Occipital lobe (tissue), 1 donor: ENCODE measurements at regions not wholly inside any gene's neighbourhood (a gene's known extent, or its start where the extent isn't known, plus 50 kb on each side); places are given as distances from the start of the nearest gene placed in this dataset.

Source experiments
- DNase-seq: peaks from one replicate; lab custom pipeline; 2025; lab: John Stamatoyannopoulos, UW

DNA sequence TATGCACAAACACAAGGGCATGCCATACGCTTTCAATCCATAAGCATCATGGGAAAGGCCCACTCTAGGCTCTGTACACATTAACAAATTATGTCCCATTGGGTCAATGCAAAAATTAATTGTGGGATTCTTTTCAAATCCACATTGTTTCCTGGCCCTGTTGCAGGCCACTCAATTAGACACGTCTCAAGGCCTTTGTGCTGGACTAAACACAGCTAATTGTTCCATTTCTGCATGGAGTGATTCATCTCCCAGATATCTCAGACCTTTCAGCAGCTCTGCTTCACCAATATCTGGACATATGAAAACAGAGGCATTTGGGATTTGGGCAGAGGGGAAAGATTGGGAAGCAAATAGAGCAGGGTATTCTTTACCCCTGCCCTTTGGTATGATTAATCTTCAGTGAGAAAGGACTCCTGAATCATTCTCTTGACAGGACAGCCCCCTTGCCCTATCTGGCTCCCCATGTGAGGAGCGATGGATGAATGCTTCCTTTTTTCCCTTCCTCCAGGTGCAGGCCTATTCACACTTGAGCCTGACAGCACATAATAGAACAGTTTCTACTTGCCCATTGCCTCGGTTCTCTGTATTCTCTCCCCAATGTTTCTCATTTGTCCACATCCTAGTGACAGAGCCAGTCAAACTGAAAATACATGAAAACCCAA lies 547.6 kb downstream of the HAO1 start:
- DNase-seq = no peak

DNA sequence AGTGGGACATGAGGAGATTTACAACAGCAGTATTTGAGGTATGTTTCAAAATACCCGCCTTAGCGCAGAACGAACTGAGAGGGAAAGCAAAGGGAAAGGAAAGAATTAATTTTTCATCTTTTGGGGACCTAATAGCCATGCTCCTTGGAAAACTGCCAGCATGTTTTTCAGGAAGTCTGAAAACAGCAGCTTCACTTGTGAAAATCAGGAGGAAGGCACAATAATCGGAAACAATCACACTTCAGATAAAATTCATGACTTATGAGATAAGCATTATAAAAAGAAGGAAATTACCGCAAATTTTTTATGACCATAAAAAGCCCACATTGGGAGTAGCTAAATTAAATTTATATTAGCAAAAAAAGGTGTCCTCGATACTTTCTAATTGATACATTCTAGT lies 541.1 kb downstream of the HAO1 start:
- no peak for DNase-seq

DNA sequence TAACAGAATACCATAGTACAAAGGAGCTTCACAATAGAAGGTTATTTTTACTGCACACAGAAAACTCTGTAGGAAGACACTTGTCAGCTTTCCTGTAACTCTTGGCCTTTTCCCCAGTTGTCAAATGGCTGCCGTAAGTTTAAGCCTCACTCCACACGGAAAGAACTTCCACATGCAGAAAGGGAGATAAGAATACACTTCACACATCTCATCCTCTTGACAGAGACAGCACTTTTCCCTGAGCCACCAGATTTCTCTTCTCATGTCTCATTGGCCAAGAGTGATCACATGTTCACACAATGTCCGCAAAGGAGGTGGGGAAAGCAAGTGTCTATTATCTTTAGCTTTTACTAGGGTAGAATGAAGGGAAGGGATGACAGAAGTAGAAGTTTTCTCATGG lies 540.7 kb downstream of the HAO1 start:
- no peak for DNase-seq

DNA sequence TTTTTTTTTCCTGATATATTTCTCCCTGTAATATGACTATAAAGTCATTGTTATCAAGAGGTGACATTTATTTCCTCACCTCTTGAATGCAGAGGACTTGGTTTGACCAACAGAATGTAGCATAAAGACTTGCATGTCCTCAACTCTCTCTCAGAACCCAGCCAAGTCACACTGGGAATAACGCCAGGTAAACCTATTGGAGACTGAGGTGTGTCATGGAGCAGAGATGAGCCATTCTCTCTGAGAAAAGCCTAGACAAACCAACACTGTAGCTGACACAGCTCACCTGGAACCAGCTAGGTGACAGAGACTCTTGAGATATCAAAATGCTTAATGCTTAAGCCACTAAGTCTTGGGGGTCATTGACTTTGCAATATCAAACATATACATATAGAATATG lies 533.6 kb downstream of the HAO1 start:
- DNase-seq = no peak

DNA sequence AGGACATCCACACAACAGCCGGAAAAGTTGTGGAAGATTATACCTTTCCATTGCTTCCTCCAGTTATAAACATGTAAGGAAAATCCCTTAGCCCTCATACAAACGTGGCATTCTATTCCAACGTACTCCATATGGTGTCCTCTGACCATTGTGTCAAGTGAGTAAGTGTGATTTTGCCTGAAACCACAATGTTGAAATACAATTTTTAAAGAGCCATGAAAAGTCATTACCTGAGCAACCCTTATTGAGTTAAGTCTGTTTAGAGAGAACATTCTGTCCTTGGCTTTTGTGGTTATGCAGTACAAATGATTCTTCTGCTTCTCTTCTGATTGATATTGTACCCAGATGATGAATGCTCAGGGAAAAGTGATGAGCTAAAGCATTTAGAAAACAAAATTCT lies 530.1 kb downstream of the HAO1 start:
- no peak for DNase-seq

DNA sequence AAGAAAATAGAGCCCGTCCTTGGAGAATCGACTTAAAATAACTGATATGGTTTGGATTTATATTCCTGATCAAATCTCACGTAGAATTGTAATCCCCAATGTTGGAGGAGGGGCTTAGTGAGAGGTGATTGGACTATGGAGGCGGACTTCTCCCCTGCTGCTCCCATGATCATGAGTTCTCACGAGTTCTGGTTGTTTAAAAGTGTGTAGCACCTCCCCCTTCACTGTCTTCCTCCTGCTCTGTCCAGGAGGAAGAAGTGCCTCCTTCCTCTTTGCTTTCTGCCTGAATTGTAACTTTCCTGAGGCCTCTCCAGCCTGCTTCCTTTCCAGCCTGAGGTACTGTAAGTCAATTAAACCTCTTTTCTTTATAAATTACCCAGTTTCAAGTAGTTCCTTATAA lies 529.2 kb downstream of the HAO1 start:
- no peak for DNase-seq

DNA sequence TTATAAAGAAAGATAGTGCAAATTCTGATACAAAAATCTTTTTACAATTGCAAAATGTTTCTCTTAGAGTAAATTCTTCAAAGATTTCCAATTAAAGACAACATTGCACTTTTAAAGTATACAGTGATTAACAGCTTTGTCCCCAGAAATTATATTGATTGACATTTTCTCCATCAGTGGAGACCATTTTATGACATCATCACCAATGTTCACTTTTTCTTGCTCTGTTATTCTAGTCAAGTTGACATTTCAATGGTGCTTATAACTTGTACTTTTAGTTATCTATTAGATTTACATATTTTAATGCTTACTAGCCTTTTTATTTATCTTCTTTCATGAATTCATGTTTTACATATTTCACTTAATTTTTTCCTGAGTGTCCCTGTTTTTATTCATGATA lies 524.8 kb downstream of the HAO1 start:
- no peak for DNase-seq

DNA sequence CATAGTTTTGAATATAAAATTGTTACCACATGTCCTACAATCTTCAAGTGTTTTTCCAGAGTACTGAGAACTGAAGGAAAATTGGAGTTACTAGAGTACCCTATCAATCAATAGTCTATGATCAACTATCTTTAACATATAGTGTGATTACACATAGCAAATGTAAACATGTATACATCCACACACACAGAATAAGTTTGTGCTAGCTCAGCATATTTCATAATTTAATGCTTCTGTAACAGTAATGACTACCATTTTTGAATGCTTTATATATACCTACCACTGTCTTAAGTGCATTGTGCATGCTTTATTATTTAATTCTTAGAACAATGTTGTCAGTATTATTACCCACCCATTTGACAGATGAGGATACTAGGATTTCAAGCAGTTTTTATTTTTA lies 523.9 kb downstream of the HAO1 start:
- no peak for DNase-seq

DNA sequence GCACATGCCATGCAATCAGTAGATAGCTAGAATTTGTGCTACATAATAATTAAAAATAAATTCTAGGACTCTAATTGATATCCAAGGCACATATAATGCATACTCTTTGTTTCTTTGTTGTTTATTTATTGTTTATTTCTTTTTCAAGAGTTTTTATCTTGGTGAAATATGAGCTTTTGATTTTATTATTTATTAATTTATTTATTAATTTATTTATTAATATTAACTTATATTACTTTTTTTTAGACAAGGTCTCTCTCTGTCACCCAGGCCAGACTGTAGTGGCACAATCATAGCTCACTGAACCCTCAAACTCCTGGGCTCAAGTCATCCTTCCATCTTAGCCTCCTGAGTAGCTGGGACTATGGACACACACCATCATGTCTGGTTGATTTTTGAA lies 519.9 kb downstream of the HAO1 start:
- no peak for DNase-seq

DNA sequence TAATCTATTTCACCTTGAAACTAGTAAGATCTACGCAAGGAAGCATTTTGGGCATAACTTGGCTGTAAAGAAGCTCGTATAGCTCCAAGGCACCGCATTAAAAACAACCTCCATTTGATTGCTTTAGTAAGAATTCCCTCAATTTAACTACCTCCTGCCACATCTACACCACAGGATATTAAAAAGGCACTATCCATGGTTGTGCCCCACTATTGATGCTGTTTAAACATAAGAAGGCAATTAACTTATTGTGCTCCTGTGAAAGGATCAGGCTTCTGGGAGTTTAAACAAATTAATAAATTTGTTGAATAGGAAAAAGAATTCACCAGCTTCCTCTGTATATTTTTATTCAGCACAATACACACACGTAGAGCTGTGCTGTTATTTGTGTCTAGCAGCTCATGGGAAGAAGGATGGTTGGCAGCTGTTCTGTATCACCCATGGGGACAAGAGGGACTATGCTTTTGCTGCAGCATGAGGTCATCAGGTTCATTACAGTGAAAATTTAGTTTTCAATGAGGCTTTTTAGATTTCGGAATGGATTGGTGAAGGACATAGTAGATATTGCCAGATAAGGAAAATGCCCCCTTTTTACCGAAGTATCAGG lies 513.3 kb downstream of the HAO1 start:
- DNase-seq = no peak

DNA sequence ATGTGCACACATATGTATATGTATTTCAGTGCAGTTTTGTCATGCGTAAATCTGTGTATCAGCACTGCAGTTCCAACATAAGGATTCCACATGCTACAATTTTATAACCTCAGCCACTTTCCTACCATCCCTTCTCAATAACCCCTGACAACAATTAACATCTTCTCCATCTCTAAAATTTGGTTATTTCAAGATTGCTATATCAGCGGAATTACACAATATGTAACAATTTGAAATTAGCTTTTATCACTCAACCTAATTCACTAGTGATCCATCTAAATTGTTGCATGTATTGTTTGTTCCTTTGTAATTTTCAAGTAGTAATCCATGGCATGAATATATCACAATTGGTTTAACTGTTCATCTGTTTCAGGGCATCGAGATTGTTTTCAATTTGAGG lies 511.3 kb downstream of the HAO1 start:
- DNase-seq = no peak

DNA sequence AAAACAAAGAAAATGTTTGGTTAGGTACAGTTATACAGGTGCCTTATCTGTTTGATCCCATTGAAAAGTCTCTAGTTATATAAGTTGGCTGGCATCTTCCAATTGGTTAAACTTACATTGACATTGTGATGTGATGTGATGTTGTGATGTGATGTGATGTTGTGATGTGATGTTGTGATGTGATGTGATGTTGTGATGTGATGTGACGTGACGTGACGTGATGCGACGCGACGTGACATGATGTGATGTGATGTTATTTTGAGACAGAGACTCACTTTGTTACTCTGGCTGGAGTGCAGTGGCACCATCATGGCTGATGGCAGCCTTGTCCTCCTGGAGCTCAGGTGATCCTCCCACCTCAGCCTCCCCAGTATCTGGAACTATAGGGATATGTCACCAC lies 507.6 kb downstream of the HAO1 start:
- DNase-seq = no peak

DNA sequence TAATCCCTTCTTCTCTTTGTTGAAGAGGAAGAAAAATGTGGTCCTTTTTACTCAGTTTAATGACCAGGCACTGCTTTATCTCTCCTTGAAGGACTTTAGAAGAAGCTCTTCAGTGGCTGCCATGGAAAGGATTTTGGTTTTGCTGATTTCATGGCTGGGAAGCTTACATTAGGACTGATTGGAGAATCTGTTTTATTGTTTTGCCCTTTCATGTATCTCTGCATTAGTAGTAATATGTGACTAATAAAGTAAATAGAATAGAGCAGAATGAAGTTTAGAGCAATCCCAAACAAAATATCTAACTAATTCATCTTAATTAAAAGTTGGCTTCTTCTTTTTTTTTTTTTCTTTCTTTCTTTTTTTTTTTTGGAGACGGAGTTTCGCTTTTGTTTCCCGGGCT lies 502.9 kb downstream of the HAO1 start:
- no peak for DNase-seq

DNA sequence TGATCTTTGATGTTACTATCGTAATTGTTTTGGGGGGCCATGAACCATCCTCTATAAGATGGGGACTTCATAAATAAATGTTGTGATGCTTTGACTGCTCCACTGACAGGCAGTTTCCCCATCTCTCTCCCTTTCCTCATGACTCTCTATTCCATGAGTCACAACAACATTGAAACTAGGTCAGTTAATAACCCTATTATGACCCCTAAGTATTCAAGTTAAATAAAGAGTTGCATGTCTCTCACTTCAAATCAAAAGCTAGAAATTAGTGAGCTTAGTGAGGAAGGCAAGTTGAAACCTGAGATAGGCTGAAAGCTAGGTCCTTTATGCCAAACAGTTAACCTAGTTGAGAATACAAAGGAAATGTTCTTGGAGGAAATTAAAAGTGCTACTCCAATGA lies 491.0 kb downstream of the HAO1 start:
- no peak for DNase-seq

DNA sequence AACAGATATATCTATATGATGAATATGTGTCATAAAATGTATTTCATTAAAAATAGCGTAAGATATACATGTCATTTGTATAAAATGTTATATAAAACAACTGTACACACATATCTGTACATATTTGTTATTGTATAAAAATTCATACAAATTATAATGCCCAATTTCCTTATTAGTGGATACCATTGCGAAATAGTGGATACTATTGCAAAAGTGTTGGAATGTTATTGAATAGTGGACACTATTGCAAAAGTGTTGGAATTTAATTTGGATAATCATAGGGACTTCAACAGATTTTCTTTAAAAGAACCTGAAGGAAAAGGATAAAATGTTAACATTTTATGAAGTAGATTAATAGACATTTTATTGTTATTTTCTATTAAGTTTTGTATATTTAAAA lies 487.4 kb downstream of the HAO1 start:
- DNase-seq = no peak

DNA sequence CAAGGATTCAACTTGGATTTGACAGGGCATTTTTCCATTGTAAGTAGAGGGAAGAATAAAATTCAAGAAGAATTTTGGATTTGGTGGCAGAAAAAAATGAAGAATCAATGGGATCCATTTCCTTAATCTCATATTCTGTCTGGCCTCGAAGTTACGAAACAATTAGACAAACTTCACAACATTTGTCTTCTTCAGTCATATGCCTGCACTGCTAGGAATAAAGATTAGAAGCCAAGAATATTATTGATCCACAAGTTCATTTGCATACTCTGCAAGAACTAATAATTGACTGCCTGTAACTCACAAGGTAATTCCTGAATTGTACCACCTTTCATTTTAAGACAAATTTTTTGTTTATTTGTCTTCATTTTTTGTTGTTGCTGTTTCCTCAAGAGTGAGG lies 486.2 kb downstream of the HAO1 start:
- DNase-seq = no peak

DNA sequence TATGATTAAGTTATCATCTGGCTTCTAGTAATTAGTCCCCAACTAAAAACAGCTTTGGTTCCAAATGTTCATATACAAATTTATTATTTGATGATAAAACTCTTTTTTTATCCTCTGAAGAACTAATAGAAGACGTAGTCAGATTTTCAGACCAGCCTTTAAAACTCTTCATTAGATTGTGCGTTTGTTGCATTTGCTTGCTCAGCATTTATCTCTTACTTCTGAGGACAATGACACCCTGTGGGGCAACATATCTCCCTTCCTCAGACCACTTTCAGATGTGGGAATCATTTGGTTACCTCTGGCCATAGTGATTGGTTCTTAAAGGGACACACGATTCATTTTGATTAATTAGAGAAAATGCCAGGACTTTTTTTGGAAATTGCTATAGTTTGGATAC lies 481.8 kb downstream of the HAO1 start:
- no peak for DNase-seq

DNA sequence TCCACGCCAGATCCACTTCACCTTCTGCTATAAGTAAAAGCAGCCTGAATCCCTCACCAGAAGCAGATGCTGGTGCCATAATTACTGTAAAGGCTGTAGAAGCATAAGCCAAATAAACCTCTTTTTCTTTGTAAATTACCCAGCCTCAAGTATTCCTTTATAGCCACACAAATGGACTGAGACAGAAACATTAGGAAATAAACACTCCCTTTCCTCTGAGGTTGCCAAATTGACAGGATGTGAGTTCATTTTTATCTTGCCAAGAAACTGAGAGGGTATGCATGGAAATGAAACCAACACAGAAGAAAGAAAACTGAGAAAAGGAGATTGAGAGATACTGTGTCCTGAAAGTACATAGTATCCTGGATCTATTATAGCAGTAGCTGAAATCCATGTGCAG lies 481.2 kb downstream of the HAO1 start:
- DNase-seq = no peak

DNA sequence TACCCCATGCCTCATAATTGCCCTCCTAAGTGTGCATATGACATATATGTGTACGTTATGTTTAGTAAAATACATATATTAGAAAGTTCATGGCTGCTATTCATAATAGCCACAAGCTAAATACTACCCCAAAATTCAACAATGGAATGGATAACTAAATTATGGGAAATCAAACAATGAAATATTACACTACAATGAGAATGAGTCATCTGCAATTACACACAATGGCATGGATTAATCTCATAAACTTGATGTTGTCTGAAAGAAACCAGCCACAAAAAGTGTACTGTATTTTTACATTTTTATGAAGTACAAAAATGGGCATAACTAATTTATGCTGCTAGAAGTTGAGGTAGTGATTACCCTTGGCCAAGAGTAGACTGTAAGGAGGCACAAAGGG lies 477.0 kb downstream of the HAO1 start:
- no peak for DNase-seq

DNA sequence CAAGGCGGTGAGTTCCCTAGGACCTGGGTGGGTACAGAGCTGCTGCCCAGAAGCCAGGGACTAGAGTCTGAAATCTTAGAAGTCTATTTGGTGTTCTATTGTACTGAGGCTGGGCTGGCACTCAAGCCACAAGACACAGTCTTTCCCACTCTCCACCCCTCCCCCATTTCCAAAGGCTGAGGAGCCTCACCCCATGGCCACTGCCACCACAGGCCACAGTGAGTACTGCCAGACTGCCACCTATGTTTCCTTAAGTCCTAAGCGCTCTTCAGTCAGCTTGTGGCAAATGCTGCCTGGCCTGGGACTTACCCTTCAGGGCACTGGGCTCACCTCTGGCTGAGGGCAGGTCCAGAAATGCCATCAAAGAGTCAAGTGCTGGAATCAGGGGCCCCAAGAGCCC lies 469.3 kb downstream of the HAO1 start:
- no peak for DNase-seq

DNA sequence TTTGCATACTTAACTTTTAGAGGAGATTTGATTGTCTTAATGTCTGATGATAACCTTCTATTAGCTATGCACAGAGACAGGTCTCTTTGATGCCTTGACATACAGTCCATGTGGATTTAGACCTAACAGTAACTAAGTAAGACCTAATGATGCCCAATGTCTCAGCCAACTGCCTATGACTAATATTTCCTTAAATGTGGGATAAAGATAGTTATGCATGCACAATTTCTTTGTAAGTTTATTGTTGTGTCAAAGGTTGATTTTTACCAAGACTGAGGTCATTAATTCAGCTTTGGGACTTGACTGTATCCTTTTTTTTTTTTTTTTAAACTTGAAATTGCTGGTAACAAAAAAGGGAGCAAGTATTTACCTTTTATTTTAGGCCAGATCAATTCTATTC lies 450.0 kb downstream of the HAO1 start:
- DNase-seq = no peak

DNA sequence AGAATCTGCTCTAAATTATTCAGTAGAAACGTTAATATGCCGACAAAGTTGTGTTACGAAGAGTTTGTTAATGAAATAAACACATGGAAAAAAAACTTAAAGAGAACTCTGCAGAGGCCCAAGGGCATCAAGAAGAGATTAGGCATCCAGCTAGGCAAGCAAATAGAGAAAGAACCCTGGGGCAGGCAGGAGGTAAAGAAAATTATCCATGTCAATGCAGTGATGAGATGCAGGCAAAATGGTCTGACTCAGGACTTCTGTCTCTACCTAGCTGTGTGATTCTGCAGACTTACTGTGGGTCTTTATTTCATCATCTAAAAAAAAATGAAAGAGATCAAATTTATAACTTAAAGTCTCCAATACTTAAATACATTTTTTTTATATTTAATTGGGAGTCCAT lies 448.0 kb downstream of the HAO1 start:
- DNase-seq = no peak

DNA sequence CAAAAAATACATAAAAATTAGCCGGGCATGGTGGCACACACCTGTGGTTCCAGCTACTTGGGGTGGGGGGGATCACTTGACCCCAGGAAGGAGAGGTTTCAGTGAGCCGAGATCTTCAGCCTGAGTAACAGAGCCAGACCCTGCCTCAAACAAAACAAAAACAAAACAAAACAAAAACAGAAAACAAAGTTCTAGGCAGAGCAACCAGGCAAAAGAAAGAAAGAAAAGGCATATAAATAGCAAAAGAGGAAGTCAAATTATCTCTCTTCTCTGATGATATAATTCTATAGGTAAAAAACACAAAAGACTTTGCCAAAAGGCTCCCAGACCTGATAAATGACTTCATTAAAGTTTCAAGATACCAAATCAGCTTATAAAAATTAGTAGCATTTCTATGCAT lies 446.9 kb downstream of the HAO1 start:
- DNase-seq = no peak

DNA sequence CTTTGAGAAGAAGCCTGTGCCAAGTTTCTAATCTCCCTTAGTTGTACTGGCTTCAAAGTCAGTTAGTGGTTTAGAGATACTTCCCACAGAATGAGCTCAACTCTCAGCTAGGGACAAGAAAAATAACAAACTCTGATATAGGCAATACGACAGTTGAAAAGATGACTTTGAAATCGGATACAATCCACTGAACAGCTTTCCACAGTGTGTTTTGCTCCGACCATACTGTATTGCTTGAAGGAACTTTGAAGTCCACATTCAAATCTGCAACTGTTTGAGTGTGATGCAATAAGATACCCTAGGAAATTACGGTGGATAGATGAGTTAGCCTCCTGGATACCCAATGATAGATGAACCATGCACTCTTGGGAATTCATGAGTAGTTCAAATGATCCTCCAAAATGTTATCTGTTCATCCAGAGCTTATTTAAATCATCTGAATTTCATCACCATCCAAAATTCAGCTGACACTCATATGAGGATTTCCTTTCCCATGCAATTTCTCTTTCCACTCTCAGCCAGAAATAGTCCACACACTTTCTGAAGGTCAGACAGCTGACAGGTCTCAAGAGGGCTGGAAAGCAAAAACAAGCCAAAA lies 443.8 kb downstream of the HAO1 start:
- no peak for DNase-seq
